ENCODE measurements at regions not wholly inside any gene's neighbourhood (a gene's known extent, or its start where the extent isn't known, plus 50 kb on each side); places are given as distances from the start of the nearest gene placed in this dataset.
"Not testable (repeated sequence)": the region's sequence is repeated elsewhere in the genome, so short reads cannot be mapped to it uniquely, and the experiment has no call there.

- H3K27ac ChIP-seq = no peak overlapping the region
- no peak for TF ChIP-seq CTCF (conservative IDR thresholded peaks at IDR 0.05)
These were observed 266.6 kb downstream of the KDM5D start for GRCh38 chrY:19477959-19478358.

GRCh38 chrY:19465809-19466208 is 278.7 kb downstream of the KDM5D start:
- H3K27ac ChIP-seq = peak overlapping the region; percentile 81
- no peak for TF ChIP-seq CTCF (conservative IDR thresholded peaks at IDR 0.05)

- TF ChIP-seq CTCF (conservative IDR thresholded peaks at IDR 0.05) = no peak
- no peak overlapping the region for H3K27ac ChIP-seq
These were observed 287.6 kb downstream of the KDM5D start for GRCh38 chrY:19456855-19457448.

- no peak overlapping the region for H3K27ac ChIP-seq
- peak; percentile 66 for TF ChIP-seq CTCF (conservative IDR thresholded peaks at IDR 0.05)
These were observed 311.5 kb downstream of the KDM5D start for GRCh38 chrY:19433059-19433458.

- no peak overlapping the region for H3K27ac ChIP-seq
- TF ChIP-seq CTCF (conservative IDR thresholded peaks at IDR 0.05) = no peak
These were observed 316.6 kb downstream of the KDM5D start for GRCh38 chrY:19427736-19428518.

GRCh38 chrY:19427191-19427590 is 317.3 kb downstream of the KDM5D start:
- H3K27ac ChIP-seq = not testable (repeated sequence)

- H3K27ac ChIP-seq = peak overlapping the region; percentile 49
- no peak for TF ChIP-seq CTCF (conservative IDR thresholded peaks at IDR 0.05)
These were observed 333.4 kb downstream of the KDM5D start for GRCh38 chrY:19410980-19411766.
